ENCODE measurements at regions not wholly inside any gene's neighbourhood (a gene's known extent, or its start where the extent isn't known, plus 50 kb on each side); places are given as distances from the start of the nearest gene placed in this dataset.

- Histone ChIP-seq H3K4me3 (no peak overlapping the region), H3K27me3 (peaks cover 14% of the 10 kb centered on the region), H3K9me3 (replicated peaks in 1 of 3) (no peaks in the 10 kb centered on the region), H3K4me1 (replicated peaks in 1 of 2) (no peaks in the 10 kb centered on the region), H3K36me3 (replicated peaks in 1 of 2) (no peaks in the 10 kb centered on the region), H3K27ac (no peak overlapping the region)
- intact Hi-C loops (cut with DNase I): no loop called here
- TF ChIP-seq POLR2A (IDR thresholded peaks at IDR 0.05) (no peak), CTCF (IDR thresholded peaks at IDR 0.05) (no peak)
- WGBS, 4 donors: 78 to 93% (median 86%) methylated on average over 6 to 7 of the region's 7 CpGs
- no peak for DNase-seq
Observed at GRCh38 chr1:53405737-53406136, 53.5 kb upstream of the DMRTB1 start.

- H3K27me3 ChIP-seq: peaks cover 10% of the 10 kb centered on the region
- H3K36me3 ChIP-seq (replicated peaks in 1 of 2): no peaks in the 10 kb centered on the region
- no peaks in the 10 kb centered on the region for H3K4me1 ChIP-seq (replicated peaks in 1 of 2)
- DNase-seq: no peak
- WGBS, 4 donors: 71 to 81% (median 79%) methylated on average over 4 of the region's 4 CpGs
- H3K4me3 ChIP-seq: no peak overlapping the region
- no peaks in the 10 kb centered on the region for H3K9me3 ChIP-seq (replicated peaks in 1 of 3)
- no peak overlapping the region for H3K27ac ChIP-seq
- TF ChIP-seq CTCF (IDR thresholded peaks at IDR 0.05): no peak
- TF ChIP-seq POLR2A (IDR thresholded peaks at IDR 0.05): no peak
- intact Hi-C loops (cut with DNase I): no loop called here
Observed at GRCh38 chr1:53406551-53407235, 52.5 kb upstream of the DMRTB1 start.

- intact Hi-C loops (cut with DNase I): no loop called here
- DNase-seq: no peak
- H3K36me3 ChIP-seq (replicated peaks in 1 of 2): no peaks in the 10 kb centered on the region
- no peaks in the 10 kb centered on the region for H3K9me3 ChIP-seq (replicated peaks in 1 of 3)
- peaks cover 5% of the 10 kb centered on the region for H3K27me3 ChIP-seq
- no peak overlapping the region for H3K4me3 ChIP-seq
- H3K27ac ChIP-seq: no peak overlapping the region
- H3K4me1 ChIP-seq (replicated peaks in 1 of 2): no peaks in the 10 kb centered on the region
- 79 to 87% (median 84%) methylated on average over 4 to 6 of the region's 6 CpGs for WGBS, 4 donors
- TF ChIP-seq POLR2A (IDR thresholded peaks at IDR 0.05): no peak
- no peak for TF ChIP-seq CTCF (IDR thresholded peaks at IDR 0.05)
Observed at GRCh38 chr1:53408013-53408754, 51.0 kb upstream of the DMRTB1 start.

- 58 to 80% (median 76%) methylated on average over 5 to 7 of the region's 7 CpGs for WGBS, 4 donors
- intact Hi-C loops (cut with DNase I): no loop called here
- no peak for DNase-seq
- peaks cover 5% of the 10 kb centered on the region for H3K27me3 ChIP-seq
- H3K4me1 ChIP-seq (replicated peaks in 1 of 2): no peaks in the 10 kb centered on the region
- TF ChIP-seq CTCF (IDR thresholded peaks at IDR 0.05) (no peak), POLR2A (IDR thresholded peaks at IDR 0.05) (no peak)
- H3K27ac ChIP-seq: no peak overlapping the region
- no peaks in the 10 kb centered on the region for H3K9me3 ChIP-seq (replicated peaks in 1 of 3)
- H3K36me3 ChIP-seq (replicated peaks in 1 of 2): no peaks in the 10 kb centered on the region
- no peak overlapping the region for H3K4me3 ChIP-seq
Observed at GRCh38 chr1:53408755-53409129, 50.5 kb upstream of the DMRTB1 start.

Data from adrenal gland (tissue), 9 donors.